HG02588 (cell line): ENCODE measurements at regions not wholly inside any gene's neighbourhood (a gene's known extent, or its start where the extent isn't known, plus 50 kb on each side); places are given as distances from the start of the nearest gene placed in this dataset.
"Not testable (repeated sequence)": the region's sequence is repeated elsewhere in the genome, so short reads cannot be mapped to it uniquely, and the experiment has no call there.

Experiments used
- ATAC-seq: cut with Tn5 transposase; IDR thresholded peaks from one replicate; pipeline ENCODE4 v1.9.1; 2021; ENCODE audit warnings: mild to moderate bottlenecking, moderate library complexity; ENCODE audit not compliant: unreplicated experiment

DNA sequence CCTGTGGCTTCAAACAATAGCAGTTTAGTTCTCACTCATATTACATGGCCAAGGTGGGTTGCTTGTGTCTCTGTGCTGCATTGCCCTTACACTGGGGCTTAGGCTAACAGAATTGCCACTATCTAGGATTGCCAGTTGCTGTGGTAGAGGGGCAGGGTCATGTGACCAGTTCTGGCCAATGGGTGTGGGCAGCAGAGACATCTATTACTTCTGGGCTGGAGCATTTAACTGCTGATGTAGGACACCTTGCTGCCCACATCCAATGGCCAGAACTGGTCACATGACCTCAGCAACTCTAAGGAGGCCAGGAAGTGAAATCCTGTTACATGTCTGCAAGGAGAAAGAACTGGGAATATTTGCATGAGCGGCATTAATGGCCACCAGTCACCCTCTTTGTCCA is 199.3 kb downstream of the C9orf152 start:
- no peak for ATAC-seq

DNA sequence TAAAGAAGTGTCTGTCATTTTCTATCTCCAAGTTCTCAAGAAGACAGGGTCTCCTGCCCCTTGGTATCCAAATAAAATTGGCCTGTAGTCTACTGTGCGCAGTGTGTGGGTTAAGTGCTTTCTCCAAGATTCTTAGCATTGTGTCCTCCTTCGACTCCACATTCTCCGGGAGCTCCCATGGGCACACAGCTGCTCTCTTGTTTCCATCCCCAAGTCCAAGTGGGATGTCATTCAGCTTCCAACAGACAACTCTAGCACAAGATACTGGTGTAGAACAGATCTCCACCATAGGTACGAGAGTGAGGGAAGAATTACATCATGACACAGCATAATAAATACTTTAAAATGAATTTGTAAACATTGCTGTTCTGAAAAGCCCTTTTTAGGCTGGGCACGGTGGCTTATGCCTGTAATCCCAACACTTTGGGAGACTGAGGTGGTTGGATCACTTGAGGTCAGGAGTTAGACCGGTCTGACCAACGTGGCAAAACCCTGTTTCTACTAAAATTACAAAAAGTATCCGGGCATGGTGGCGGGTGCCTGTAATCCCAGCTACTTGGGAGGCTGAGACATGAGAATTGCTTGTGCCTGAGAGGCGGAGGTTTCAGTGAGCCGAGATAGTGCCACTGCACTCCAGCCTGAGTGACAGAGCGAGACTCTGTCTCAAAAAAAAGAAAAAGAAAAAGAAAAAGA is 196.2 kb downstream of the C9orf152 start:
- ATAC-seq = no peak

DNA sequence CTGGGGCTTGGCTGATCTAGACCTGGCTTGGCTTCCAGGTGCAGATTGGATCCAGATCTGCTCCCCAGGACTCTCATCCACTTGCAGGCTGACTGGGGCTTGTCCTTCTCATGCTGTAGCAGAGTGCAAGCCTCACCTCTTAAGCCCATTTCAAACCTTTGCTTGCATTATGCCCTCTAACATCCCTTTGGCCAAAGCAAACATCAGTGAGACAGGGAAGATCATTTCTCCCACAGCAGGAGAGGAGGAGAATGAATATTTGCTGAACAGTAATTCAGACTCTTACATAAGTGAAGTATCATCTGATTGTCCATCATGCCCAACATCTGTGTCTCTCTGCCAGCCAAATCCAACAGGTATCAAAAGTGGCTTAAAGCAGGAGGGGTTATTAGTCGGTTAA is 194.9 kb downstream of the C9orf152 start:
- no peak for ATAC-seq

DNA sequence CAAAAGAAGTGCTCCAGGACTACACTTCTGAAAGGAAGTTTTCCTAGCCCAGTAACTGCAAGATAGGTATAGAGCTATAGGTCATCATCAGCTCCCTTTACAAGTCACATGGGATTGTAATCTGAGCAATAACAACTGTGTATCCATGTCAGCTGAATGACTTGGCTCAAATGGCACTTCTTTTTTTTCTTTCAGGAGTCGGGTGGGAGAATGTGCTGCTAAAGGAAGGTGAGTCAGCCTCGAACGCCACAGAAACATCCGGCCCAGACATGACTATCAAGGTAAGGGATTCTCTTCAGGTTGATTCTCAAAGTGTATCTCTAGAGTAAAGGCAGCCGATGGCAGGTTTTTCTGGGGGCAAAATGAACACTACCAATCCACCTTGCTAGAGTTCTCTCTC is 192.2 kb downstream of the C9orf152 start:
- no peak for ATAC-seq

DNA sequence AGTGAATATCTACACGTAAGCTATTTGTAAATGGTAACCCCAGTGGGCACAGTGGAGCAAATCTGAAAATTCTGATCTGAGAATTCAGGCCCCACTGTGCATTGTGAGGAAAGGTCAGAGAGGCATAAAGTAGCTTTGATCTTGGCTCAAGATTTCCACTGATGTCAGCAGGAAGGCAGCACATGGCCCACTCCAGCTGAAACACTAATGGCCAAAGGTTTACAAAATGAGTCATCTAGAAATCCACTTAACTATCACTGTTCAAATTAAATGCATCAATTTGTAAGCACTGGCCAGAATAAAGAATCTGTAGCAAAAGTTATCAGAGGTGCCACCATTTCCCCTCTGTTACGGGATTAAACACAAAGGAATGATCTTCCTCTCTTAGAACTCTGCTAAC is 191.6 kb downstream of the C9orf152 start:
- no peak for ATAC-seq

DNA sequence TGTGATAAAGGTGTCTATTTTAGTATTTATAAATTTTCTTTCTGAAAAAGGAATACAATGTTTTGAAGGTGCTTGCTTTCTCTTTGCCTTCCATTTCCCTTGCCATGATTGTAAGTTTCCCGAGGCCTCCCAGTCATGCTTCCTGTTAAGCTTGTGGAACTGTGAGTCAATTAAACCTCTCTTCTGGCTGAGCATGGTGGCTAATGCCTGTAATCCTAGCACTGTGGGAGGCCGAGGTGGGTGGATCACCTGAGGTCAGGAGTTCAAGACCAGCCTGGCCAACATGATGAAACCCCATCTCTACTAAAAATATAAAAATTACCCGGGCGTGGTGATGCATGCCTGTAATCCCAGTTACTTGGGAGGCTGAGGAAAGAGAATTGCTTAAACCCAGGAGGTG is 187.7 kb downstream of the C9orf152 start:
- ATAC-seq = not testable (repeated sequence)

DNA sequence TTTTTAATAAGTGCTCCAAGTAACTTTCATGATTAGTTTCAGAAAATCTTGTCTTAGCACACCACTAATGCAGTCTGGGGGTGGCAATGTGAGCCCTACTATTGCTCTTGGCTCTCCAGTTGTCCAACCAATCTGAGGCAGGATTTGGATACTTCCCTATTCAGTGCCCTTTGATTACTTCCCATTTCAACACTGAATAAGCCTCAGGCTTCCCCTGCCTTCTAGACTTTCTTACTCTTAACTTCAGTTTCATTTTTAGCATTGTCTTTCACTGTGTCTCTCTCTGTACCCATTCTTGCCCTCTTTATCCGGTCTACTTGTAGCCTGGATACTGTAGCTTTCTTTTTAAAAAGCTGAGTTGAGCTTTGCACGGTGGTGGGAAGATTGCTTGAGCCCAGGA is 186.1 kb downstream of the C9orf152 start:
- ATAC-seq = peak; percentile 96

DNA sequence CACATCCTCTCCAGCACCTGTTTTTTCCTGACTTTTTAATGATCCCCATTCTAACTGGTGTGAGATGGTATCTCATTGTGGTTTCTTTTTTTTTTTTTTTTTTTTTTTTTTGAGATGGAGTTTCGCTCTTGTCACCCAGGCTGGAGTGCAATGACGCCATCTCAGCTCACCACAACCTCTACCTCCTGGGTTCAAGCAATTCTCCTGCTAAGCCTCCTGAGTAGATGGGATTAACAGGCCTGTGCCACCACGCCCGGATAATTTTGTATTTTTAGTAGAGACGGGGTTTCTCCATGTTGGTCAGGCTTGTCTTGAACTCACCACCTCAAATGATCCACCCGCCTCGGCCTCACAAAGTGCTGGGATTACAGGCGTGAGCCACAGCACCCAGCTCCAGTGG is 184.7 kb downstream of the C9orf152 start:
- ATAC-seq = not testable (repeated sequence)

DNA sequence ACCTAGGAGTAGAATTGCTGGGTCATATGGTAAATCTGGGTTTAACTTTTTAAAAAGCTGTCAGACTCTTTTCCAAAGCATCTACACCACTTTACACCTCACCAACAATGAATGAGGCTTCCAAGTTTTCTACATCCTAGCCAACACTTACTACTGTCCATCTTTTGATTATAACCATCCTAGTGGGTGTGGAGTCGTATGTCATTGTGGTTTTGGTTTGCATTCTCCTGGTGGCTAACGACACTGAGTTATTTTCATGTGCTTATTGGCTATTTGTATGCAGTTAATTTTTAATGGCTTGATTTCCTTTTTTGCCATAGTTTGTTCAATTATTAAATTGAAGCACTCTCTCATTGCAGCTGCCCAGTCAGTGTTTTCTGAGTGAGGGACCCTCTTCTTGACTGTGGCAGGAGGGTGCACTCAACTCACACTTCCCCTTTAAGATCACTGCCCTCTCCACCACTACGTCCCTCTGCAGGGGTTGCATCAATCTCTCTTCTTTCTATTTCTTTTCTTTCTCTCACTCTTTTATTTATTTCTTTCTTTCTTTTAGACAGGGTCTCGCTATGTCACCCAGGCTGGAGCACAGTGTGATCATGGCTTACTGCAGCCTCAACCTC is 182.3 kb downstream of the C9orf152 start:
- ATAC-seq = no peak

DNA sequence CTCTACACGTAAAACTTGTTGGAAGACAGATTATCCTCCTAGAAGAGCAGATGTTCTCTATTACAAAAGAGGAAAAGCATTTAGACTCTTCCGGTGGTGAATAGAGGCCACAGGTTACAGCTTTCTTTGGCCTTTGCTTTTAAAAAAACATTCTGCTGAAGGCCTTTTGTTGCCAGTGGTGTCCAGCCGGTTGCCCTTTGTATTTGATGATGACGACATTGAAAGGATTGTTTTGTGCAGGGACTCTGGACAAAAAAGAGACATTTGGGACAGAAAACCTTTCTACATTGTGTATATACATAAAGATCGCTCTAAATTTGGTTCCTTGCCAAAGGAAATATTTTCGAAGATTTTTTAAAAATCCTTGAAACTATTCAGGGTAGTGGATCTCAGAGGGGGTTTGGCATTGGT is 180.3 kb downstream of the C9orf152 start:
- no peak for ATAC-seq

DNA sequence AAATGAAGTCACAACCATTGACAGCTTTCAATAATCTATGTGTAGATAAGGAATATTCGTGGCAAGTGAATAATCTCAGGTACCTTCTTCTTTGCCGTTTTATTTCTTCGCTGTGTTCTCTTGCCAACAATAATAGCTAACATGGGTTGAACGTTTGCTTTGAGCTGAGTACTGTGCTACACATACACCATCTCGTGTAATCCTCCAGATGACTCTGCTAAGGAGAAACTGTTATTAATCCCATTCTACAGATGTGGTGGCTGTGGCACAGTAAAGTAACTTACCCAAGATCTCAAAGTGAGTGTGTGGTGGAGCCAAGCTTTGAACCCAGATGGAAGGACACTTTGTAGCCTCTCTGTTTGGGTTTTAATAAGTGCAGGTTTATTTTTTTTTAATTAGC is 179.7 kb downstream of the C9orf152 start:
- ATAC-seq = no peak

DNA sequence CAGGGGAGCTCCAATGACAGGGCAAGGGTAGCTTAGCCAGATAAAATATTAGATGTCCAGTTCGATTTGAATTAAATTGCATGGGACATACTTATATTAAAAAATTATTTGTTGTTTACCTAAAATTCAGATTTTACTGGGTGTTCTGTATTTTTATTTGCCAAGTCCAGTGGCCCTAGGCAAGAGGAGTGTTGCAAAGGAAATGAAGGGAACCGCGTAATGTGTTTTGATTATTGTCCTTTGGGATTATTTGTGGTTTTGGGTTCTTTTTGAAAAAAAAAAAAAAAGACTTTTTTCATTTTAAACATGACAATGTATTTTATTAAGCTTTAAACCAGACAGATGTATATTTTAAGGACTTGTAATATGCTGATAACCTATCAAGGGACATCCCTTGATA is 179.3 kb downstream of the C9orf152 start:
- ATAC-seq = no peak

DNA sequence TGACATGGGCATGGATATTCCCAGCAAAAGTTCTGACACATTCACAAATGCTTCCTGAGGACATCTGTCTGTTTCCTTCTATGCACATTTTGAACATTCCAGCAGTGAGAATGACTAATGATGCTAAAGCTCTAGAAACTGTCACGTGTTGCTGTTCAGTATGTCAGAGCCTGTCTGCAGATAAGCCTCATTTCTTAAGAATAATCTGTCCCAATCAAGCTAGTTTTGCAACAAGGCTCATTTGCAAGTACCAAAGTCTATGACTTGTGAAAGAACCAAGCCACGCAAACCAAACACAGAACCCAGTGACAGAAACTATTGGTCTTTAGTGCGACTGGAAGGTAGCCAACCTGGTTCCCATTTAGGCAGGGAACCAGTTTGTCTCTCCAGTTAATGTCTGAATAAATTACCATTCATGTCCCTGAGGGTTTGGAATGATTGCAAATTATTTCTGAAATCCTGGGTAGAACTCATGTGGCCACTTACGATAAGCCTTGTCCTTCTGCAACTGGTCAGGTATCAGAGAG is 178.5 kb downstream of the C9orf152 start:
- ATAC-seq = no peak

DNA sequence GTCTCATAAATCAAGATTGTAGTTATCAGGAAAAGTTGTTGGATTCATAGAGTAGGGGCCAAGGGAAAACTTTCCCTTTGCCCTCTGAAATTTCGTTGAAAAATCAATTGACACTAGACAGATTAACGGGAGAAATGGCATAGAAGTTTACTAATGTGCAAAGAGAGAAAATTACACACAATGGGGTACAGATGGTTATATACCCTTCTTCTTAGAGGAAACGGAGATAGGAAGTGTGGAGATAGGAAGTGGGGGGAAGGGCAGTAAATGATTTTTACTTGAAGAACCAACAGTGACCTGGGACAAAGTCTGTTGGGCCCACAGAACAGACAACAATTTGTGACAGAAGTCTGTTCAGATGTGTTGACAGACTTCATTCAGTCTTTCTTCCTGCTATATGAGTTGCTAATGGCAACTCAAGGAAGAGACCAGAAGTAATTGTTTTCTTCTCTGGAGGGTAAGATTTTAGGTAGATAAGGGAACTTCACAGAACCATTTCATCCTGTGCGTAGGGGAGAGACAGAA is 177.9 kb downstream of the C9orf152 start:
- ATAC-seq = no peak

DNA sequence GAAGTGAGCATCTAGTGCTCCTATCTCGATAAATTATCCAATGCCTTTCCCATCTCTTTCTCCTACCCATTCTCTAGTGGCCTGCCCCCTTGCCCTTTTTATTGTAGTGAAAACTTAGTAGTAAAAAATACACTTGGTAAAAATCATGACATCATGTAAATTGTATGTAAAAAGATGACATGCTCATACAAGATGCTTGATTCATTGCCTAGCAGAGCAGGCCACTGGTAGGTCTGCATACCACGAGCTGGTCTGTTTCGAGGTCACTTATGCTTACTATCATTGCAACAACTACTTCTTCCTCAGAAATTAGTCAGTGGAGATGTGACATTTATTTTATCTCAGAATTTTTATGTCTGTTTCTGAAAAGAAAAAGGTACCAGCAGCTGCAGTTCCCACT is 177.3 kb downstream of the C9orf152 start:
- ATAC-seq = no peak

DNA sequence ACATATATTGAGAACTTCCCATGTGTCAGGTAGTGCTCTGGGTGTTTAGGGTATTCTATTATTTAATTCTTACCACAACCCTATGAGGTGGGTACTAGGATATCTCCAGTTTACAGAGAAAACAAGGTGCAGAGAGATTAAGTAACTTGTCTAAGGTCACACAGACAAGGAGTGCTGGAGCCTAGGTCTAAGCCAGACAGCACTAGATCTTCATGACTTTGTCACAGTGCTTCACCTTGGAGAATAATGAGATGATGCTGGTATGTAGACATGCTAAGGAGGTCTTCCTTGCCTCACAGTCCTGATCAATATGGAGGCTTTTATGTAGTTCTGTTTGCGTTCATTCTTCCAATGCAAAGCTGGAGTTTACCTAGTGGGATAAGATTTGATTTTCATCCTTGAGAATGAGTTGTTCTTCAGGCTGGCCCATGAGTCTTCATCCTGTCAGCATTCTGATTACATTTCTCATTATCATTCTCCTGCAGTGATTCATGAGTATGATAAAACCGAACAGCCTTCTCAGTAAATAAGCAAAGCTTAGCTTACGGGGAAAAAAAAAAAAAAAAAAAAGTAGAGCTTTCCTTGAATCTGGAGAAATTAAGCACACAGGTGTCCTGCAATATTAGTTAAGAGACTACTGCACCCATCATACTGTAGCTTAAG is 176.3 kb downstream of the C9orf152 start:
- no peak for ATAC-seq

DNA sequence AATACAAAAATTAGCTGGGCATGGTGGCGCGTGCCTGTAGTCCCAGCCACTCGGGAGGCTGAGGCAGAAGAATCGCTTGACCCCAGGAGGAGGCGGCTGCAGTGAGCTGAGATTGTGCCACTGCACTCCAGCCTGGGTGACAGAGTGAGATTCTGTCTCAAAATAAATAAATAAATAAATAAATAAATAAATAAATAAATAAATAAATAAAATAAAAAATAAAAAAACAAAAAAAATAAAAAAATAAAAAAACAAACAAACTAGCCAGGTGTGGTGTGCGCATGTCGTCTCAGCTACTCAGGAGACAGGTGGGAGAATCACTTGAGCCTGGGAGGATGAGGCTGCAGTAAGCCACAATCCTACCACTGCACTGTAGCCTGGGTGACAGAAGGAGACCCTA is 175.4 kb downstream of the C9orf152 start:
- ATAC-seq = not testable (repeated sequence)

DNA sequence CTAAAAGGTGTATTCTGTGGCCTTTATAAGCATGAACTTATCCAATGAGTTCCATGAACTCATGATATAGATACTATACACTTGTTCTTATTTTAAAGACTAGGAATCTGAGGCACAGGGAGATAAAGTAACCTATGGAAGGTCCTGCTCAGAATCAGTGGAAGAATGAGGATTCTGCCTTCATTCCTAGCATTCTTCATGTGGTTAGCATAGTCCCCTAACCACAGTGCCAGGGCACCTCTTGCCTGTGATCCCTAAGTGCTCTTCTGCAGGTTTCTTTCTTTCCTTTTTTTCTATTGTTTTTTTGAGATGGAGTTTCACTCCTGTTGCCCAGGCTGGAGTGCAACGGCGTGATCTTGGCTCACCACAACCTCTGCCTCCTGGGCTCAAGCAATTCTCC is 174.1 kb downstream of the C9orf152 start:
- ATAC-seq = no peak

DNA sequence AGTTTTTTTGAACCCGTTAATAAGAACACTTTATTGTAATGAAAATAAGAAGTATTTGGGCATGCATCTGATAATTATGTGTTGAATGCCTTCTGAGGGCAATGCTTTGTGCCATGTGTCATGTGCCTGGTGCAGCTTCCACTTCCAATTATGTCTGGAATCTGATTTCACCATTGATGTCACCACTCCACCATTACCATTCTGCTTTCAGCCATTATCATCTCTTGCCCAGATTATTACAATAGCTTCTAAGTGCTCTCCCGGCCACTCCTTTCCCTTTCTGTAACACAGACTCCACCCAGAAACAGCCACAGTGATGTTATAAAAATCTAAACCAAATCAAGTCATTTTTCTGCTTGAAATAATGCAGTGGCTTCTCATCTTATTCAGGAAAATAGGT is 171.7 kb downstream of the C9orf152 start:
- no peak for ATAC-seq

DNA sequence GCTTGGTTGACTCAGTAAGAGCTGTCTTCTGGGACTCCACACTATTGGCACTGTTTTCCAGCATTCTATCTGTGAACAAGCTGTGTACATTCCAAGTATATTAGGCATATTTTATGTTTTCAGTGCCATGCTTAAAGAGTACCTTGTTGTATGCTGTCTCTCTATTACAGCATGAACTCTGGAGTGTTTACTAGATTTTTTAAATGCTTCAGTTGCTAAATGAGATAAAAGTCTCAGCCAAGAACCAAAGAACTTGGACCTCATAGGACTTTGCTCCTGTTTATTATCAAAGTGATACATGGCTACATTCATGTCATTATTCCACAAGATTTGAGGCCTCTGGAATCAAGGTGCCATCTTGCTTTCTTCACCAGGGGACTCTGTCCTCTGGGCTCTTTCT is 167.2 kb downstream of the C9orf152 start:
- ATAC-seq = no peak

DNA sequence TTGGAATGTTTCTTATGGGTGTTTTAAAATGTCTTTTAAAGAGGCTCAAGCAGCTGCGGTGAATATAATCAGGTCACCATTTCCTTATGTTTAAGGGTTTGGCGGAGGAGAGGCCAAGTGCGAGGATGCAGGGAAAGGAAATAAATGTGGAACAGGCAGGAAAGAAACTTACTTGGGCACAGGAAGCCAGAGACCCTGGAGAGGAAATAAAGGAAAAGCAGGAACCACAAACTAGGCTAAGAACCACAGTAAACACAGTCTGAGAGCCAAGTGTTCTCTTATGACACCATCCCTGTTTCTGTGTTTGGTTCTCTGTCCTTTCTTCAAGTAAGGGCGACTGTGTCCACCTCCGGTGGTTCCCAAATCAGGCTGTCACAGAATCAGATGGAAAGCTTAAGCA is 166.5 kb downstream of the C9orf152 start:
- no peak for ATAC-seq
